ENCODE measurements at regions not wholly inside any gene's neighbourhood (a gene's known extent, or its start where the extent isn't known, plus 50 kb on each side); places are given as distances from the start of the nearest gene placed in this dataset.

DNA sequence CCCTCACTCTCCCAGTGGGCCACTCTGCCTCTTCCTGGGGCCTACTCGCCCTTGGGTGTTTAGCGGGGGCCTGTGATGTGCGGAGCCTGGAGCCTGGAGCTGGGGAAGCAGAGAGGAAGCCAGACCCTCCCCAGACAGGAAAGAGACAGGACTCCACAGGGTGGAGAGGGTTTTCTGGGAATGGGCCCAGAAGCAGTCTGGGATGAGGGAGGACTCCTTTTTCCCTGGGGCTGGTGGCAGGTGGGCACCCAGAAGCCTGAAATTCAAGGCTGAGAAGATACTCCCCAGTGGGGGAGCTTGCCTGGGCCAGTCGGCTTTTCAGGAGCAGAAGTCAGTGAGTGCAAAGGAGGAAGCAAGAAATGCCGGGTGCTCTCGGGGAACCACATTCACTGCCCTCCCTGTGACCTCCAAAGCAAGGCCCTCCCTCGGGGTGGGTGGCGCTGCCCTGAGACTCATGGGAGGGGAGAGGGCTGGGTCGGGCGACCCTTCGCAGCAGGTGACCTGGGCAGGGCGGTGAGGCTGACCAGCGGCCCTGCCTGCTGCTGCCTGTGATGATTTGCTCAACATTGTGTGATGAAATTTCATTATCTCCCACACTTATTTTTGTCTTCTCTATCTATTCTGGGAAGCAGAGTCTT, 1377.4 kb downstream of the BRD1 start:
- Histone ChIP-seq H2BK120ac (ENCODE audit: low read depth, low read length) (no peak overlapping the region), H2AK5ac (ENCODE audit: low read depth, low read length) (no peak overlapping the region), H3K56ac (ENCODE audit: extremely low read depth, insufficient read depth, low read length) (no peak overlapping the region), H3K9me3 (ENCODE audit: control insufficient read depth, insufficient read depth, low read length) (peaks cover 54% of the 10 kb centered on the region), H2AK9ac (replicated peaks; ENCODE audit: low read depth, low read length, poor library complexity) (no peak overlapping the region), H3K79me1 (ENCODE audit: low read depth in 1 of 2, low read length in 2 of 2) (no peaks in the 10 kb centered on the region), H3K27me3 (ENCODE audit: control insufficient read depth, insufficient read depth, low read length) (no peaks in the 10 kb centered on the region), H3K4ac (ENCODE audit: low read depth, low read length) (no peak overlapping the region), H3K9me1 (ENCODE audit: insufficient read depth, low read length) (no peaks in the 10 kb centered on the region), H4K5ac (ENCODE audit: low read depth, low read length) (no peak overlapping the region), H3K4me2 (ENCODE audit: low read depth, low read length) (no peak overlapping the region), H2BK15ac (ENCODE audit: low read depth, low read length) (no peak overlapping the region), H2AFZ (replicated peaks; ENCODE audit: low read length, poor library complexity) (no peak overlapping the region), H3K36me3 (ENCODE audit: control insufficient read depth, insufficient read depth, low read length) (no peaks in the 10 kb centered on the region), H3K9ac (ENCODE audit: low read depth, low read length) (no peak overlapping the region), H2BK20ac (ENCODE audit: low read depth, low read length) (no peak overlapping the region), H3K4me3 (ENCODE audit: insufficient read depth, low read depth, low read length) (no peak overlapping the region), H4K8ac (ENCODE audit: low read depth in 2 of 2, low read length in 2 of 2) (no peak overlapping the region), H4K91ac (ENCODE audit: insufficient read depth, low read depth, low read length) (no peak overlapping the region), H2BK5ac (ENCODE audit: low read depth, low read length, poor library complexity, severe bottlenecking) (no peak overlapping the region), H3K27ac (ENCODE audit: insufficient read depth, low read length) (no peak overlapping the region), H3K14ac (replicated peaks; ENCODE audit: low read depth, low read length) (no peak overlapping the region), H3K4me1 (ENCODE audit: control insufficient read depth, insufficient read depth, low read length) (no peaks in the 10 kb centered on the region), H3K23ac (ENCODE audit: low read depth, low read length) (no peak overlapping the region), H4K20me1 (ENCODE audit: insufficient read depth, low read length) (no peaks in the 10 kb centered on the region), H3K18ac (ENCODE audit: low read depth, low read length) (no peak overlapping the region)
- ChIA-PET POLR2A (ENCODE audit: unreplicated experiment) (no interaction called here), CTCF (no interaction called here)
- WGBS, 2 experiments (ENCODE audit: extremely low coverage in 2 of 2, insufficient read length in 1 of 2): no CpG with 5 or more reads among the region's 13 CpGs
- in situ Hi-C loops (cut with MboI; ENCODE audit: low sequenced_read_pairs) (no loop called here), intact Hi-C loops (cut with micrococcal nuclease) (no loop called here), dilution Hi-C loops (cut with HindIII; ENCODE audit: low sequenced_read_pairs, unreplicated experiment) (no loop called here)
- TF ChIP-seq RCOR1 (IDR thresholded peaks at IDR 0.05; ENCODE audit: insufficient replicate concordance, low read length): no peak
- TF ChIP-seq, protein P1, sequence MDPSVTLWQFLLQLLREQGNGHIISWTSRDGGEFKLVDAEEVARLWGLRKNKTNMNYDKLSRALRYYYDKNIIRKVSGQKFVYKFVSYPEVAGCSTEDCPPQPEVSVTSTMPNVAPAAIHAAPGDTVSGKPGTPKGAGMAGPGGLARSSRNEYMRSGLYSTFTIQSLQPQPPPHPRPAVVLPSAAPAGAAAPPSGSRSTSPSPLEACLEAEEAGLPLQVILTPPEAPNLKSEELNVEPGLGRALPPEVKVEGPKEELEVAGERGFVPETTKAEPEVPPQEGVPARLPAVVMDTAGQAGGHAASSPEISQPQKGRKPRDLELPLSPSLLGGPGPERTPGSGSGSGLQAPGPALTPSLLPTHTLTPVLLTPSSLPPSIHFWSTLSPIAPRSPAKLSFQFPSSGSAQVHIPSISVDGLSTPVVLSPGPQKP (IDR thresholded peaks at IDR 0.05; ENCODE audit: borderline replicate concordance, low read depth, low read length): no peak
- no peak for TF ChIP-seq CEBPB (IDR thresholded peaks at IDR 0.05; ENCODE audit: low read depth, low read length)
- TF ChIP-seq MAZ (IDR thresholded peaks at IDR 0.05; ENCODE audit: borderline replicate concordance, low read depth, low read length): no peak
- TF ChIP-seq, protein P2, sequence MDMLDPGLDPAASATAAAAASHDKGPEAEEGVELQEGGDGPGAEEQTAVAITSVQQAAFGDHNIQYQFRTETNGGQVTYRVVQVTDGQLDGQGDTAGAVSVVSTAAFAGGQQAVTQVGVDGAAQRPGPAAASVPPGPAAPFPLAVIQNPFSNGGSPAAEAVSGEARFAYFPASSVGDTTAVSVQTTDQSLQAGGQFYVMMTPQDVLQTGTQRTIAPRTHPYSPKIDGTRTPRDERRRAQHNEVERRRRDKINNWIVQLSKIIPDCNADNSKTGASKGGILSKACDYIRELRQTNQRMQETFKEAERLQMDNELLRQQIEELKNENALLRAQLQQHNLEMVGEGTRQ (IDR thresholded peaks at IDR 0.05; ENCODE audit: low read depth, low read length): no peak
- no peak for TF ChIP-seq NFE2L2 (IDR thresholded peaks at IDR 0.05; ENCODE audit: low read depth, low read length)
- TF ChIP-seq MXI1 (IDR thresholded peaks at IDR 0.05; ENCODE audit: borderline replicate concordance, low read depth, low read length): no peak
- TF ChIP-seq BHLHE40 (IDR thresholded peaks at IDR 0.05; ENCODE audit: low read depth, low read length): no peak
- ATAC-seq (ENCODE audit: low read depth): no peak
- BruUV-seq (replicated peaks): no TSS peak
- DNase-seq: no peak

Data from IMR-90 (cell line).